PC-9 (cell line): ENCODE measurements at regions not wholly inside any gene's neighbourhood (a gene's known extent, or its start where the extent isn't known, plus 50 kb on each side); places are given as distances from the start of the nearest gene placed in this dataset.
A peak's percentile ranks its signal among the peaks of the same experiment; 100 is the strongest.
"Not testable (repeated sequence)": the region's sequence is repeated elsewhere in the genome, so short reads cannot be mapped to it uniquely, and the experiment has no call there.

Source experiments
- BruUV-seq: library from RNA; stranded (reverse); fragments of 400-500 nt; replicated peaks from 2 replicates; lab custom pipeline; 2021; lab: Mats Ljungman, UMichigan
- CTCF ChIA-PET: fragments of 300-600 bp; sonication (Branson Sonifier 250); formaldehyde crosslinking; loops from one replicate; lab custom pipeline; 2022; ENCODE audit warnings: antibody characterized with exemption; lab: Charles Lee
- POLR2A ChIA-PET: fragments of 300-600 bp; sonication (Branson Sonifier 250); formaldehyde crosslinking; loops from one replicate; lab custom pipeline; 2022; ENCODE audit warnings: antibody characterized with exemption; ENCODE audit not compliant: unreplicated experiment; lab: Charles Lee
- DNase-seq, 2 experiments: peaks; one replicate each; pipeline versions ENCODE4 v3.0.0 to v3.0.0-alpha.2; 2015 to 2022; ENCODE audit warnings: mixed read lengths in 1 of 2
- H2AFZ ChIP-seq: fragments of 200-600 bp; sonication (generic); 2 replicates; pipeline ENCODE4 v1.8.1; 2017; ENCODE audit warnings: antibody characterized with exemption
- H3F3A ChIP-seq: fragments of 200-600 bp; sonication (generic); 2 replicates; pipeline ENCODE4 v1.8.1; 2017; ENCODE audit warnings: antibody characterized with exemption, mild to moderate bottlenecking, low read depth; ENCODE audit not compliant: insufficient read depth
- H3K27ac ChIP-seq: fragments of 200-600 bp; sonication (generic); 2 replicates; pipeline ENCODE4 v1.6.1; 2016; ENCODE audit warnings: mixed run types
- H3K27me3 ChIP-seq: fragments of 200-600 bp; sonication (generic); 2 replicates; pipeline ENCODE4 v1.6.1; 2016; ENCODE audit warnings: low read depth, mixed run types; ENCODE audit not compliant: insufficient read depth
- H3K36me3 ChIP-seq: fragments of 200-600 bp; sonication (generic); 2 replicates; pipeline ENCODE4 v1.6.1; 2016; ENCODE audit warnings: low read depth, mixed run types
- H3K4me1 ChIP-seq: fragments of 200-600 bp; sonication (generic); replicated peaks from 2 replicates; pipeline ENCODE4 v1.6.1; 2016; ENCODE audit warnings: mixed run types; ENCODE audit not compliant: insufficient read depth
- H3K4me2 ChIP-seq: fragments of 200-600 bp; sonication (generic); 2 replicates; pipeline ENCODE4 v1.6.1; 2017; ENCODE audit warnings: mixed run types
- H3K4me3 ChIP-seq: fragments of 200-600 bp; sonication (generic); 2 replicates; pipeline ENCODE4 v1.6.1; 2016; ENCODE audit warnings: mixed run types
- H3K79me2 ChIP-seq: fragments of 200-600 bp; sonication (generic); 2 replicates; pipeline ENCODE4 v1.6.1; 2017; ENCODE audit warnings: low read depth, mixed run types
- H3K9me2 ChIP-seq: fragments of 200-600 bp; sonication (generic); 2 replicates; pipeline ENCODE4 v1.8.1; 2017; ENCODE audit warnings: mild to moderate bottlenecking; ENCODE audit not compliant: insufficient read depth
- H3K9me3 ChIP-seq: fragments of 200-600 bp; sonication (generic); 2 replicates; pipeline ENCODE4 v1.8.1; 2016; ENCODE audit warnings: low read depth; ENCODE audit not compliant: insufficient read depth
- H4K20me1 ChIP-seq: fragments of 200-600 bp; sonication (generic); 2 replicates; pipeline ENCODE4 v1.8.1; 2017; ENCODE audit not compliant: insufficient read depth
- CTCF ChIP-seq: fragments of 200-600 bp; sonication (generic); conservative IDR thresholded peaks from 2 replicates; pipeline ENCODE4 v1.6.1; 2017; ENCODE audit warnings: mixed run types, antibody characterized with exemption, mild to moderate bottlenecking, moderate library complexity
- intact Hi-C: fragments of 100-400 bp; cut with micrococcal nuclease; formaldehyde crosslinking; loops from one replicate; pipeline ENCODE4 v1.10.0; 2022; ENCODE audit not compliant: unreplicated experiment

GRCh38 chr2:87330486-87330885 is 308.8 kb upstream of the PLGLB1 start:
- BruUV-seq, intact Hi-C loops: not testable (repeated sequence)

DNA sequence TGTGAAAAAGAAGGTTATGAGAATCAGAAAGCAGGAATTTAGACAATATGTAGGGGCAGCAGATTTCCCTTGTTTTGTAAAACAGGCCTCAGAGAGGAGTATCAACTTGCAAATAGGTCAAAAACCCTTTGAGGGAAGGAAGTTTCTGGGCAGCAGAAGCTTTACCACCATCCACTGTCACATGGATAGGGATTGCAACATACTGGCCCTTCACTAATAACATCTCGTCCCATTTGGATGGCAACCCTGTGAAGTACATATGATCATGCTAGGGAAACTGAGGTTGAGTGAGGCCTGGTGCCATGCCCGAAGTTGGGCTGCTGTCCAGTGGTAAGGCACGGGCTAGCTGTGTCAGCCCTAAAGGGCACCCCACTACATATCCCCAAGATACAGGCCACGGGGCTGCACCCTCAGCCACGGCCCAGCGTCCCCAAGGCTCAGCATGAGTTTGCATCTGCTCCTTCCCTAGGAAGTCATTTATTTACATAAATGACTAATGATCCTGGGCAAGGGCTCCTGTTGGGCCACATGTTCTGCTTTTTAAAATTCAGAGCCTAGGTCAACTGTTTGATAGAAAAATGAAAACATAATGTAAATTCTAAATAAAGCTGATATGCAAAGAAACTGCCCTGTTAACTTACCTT is 310.4 kb upstream of the PLGLB1 start:
- DNase-seq, POLR2A ChIA-PET, H3K4me2 ChIP-seq, CTCF ChIA-PET, H2AFZ ChIP-seq, H3K4me1 ChIP-seq, H3K79me2 ChIP-seq, H3F3A ChIP-seq, H3K27me3 ChIP-seq, BruUV-seq, H3K27ac ChIP-seq, H3K9me3 ChIP-seq, H3K36me3 ChIP-seq, H3K4me3 ChIP-seq, intact Hi-C loops, H4K20me1 ChIP-seq, H3K9me2 ChIP-seq: not testable (repeated sequence)

More at GRCh38 chr2:87330486-87330885, 308.8 kb upstream of the PLGLB1 start:
- H2AFZ ChIP-seq, CTCF ChIA-PET, H3K9me2 ChIP-seq, H3K4me2 ChIP-seq, H4K20me1 ChIP-seq, H3K9me3 ChIP-seq, POLR2A ChIA-PET, H3F3A ChIP-seq, H3K4me3 ChIP-seq, H3K27ac ChIP-seq, DNase-seq, H3K79me2 ChIP-seq, H3K36me3 ChIP-seq, H3K27me3 ChIP-seq, H3K4me1 ChIP-seq: not testable (repeated sequence)

GRCh38 chr2:87334888-87335287 is 313.2 kb upstream of the PLGLB1 start:
- H3K4me3 ChIP-seq, H3F3A ChIP-seq, H3K27me3 ChIP-seq, H3K9me3 ChIP-seq, BruUV-seq, H3K9me2 ChIP-seq, POLR2A ChIA-PET, H3K4me2 ChIP-seq, H4K20me1 ChIP-seq, H3K27ac ChIP-seq, H3K36me3 ChIP-seq, CTCF ChIA-PET, intact Hi-C loops, H3K4me1 ChIP-seq, DNase-seq, H2AFZ ChIP-seq, H3K79me2 ChIP-seq: not testable (repeated sequence)

DNA sequence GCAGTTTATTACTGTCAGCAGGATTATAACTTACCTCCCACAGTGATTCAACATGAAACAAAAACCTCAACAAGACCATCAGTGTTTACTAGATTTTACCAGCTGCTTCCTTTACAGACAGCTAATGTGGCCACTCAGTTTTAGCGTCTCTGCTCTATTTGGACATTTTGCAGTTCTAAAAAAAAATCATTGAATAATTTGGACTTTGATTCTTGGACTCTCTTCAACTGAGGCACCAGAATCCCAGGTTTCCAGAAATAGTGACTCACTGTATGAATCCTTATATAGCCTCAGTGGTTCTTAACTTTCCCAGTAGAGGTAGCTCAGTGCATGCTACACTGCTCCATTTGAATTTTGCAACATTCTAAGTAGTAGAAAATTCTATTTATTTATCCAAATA is 317.4 kb upstream of the PLGLB1 start:
- H3K4me2 ChIP-seq, H3K27ac ChIP-seq, H3F3A ChIP-seq, H3K27me3 ChIP-seq, H4K20me1 ChIP-seq, DNase-seq, H3K9me3 ChIP-seq, CTCF ChIA-PET, H3K4me1 ChIP-seq, intact Hi-C loops, BruUV-seq, POLR2A ChIA-PET, H3K79me2 ChIP-seq, H3K36me3 ChIP-seq, H3K9me2 ChIP-seq, H2AFZ ChIP-seq, H3K4me3 ChIP-seq: not testable (repeated sequence)

GRCh38 chr2:87341601-87342014 is 320.0 kb upstream of the PLGLB1 start:
- H3K4me2 ChIP-seq, H3K4me3 ChIP-seq, H2AFZ ChIP-seq, H3K4me1 ChIP-seq, POLR2A ChIA-PET, H3K79me2 ChIP-seq, CTCF ChIA-PET, intact Hi-C loops, H3K27me3 ChIP-seq, BruUV-seq, H3K9me3 ChIP-seq, H4K20me1 ChIP-seq, H3K27ac ChIP-seq, H3K9me2 ChIP-seq, H3K36me3 ChIP-seq, H3F3A ChIP-seq: not testable (repeated sequence)
- peak; percentile 37 to 81 for DNase-seq
- TF ChIP-seq CTCF: peak; percentile 72

DNA sequence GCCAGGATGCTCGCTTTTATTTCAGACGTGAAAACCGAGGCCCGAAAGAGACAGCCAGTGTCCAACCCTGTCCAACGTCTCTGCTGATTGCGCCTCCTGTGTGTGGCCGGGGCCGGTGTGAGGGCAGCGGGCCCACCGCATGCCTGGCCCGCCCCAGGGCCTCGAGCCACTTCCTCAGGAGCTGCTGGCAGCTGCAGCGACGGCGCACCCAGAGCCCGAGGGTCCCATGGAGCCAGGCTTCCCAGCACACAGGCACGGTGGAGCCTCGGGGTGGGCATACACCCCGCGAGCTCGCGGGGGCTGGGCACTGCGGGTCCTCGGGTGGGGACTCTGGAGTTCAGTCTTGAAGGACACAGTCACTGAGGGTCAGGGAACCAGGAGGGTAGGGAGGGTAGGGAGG is 320.5 kb upstream of the PLGLB1 start:
- H3K36me3 ChIP-seq, H3K9me3 ChIP-seq, H3F3A ChIP-seq, H3K4me2 ChIP-seq, H3K27ac ChIP-seq, H3K4me3 ChIP-seq, CTCF ChIA-PET, H3K9me2 ChIP-seq, BruUV-seq, POLR2A ChIA-PET, DNase-seq, H4K20me1 ChIP-seq, H3K79me2 ChIP-seq, H3K27me3 ChIP-seq, H2AFZ ChIP-seq, H3K4me1 ChIP-seq, intact Hi-C loops: not testable (repeated sequence)

DNA sequence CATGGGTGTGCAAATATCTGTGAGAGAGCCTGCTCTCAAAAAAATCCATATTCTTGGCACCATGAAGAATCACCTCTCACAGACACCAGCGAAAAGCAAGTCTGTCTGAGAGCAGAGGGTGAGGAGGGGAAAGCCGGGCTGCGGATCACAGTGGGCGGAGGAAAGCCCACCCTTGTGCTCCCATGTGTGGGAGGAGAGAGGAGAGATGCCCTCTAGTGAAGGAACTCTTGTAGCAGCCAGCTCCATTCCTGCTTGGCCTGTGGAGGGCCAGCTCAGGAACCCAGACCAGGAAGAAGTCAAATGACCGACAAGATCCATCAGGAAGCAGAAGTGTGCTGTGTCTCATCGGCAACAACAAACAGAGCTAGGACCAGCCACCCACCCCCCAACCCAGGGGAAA is 321.7 kb upstream of the PLGLB1 start:
- H3K4me2 ChIP-seq, H3K79me2 ChIP-seq, H3K27me3 ChIP-seq, H3K4me3 ChIP-seq, H4K20me1 ChIP-seq, intact Hi-C loops, BruUV-seq, DNase-seq, POLR2A ChIA-PET, H3K9me3 ChIP-seq, H3K4me1 ChIP-seq, H3K27ac ChIP-seq, H2AFZ ChIP-seq, CTCF ChIA-PET, H3F3A ChIP-seq, H3K9me2 ChIP-seq, H3K36me3 ChIP-seq: not testable (repeated sequence)
